ENCODE measurements at regions not wholly inside any gene's neighbourhood (a gene's known extent, or its start where the extent isn't known, plus 50 kb on each side); places are given as distances from the start of the nearest gene placed in this dataset.
"Not testable (repeated sequence)": the region's sequence is repeated elsewhere in the genome, so short reads cannot be mapped to it uniquely, and the experiment has no call there.

DNA sequence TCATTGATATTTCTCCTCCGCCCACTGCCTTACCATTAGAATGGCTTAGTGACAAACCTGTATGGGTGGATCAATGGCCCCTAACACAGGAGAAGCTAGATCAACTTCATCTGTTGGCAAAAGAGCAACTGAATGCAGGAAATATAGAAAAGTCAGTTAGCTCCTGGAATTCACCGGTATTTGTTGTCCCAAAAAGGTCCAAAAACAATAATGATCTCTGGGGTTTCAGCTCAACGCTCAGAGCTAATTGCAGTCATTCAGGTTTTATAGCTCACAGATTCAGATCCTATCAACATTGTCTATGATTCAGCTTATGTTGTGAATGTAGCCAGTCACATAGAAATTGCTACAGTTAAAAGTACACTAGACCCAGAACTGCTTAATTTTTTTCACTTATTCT lies 124.0 kb upstream of the ZCCHC13 start:
- DNase-seq (ENCODE audit: low read depth), result no peak

- DNase-seq (ENCODE audit: low read depth), result no peak
These were observed 124.5 kb upstream of the ZCCHC13 start for GRCh38 chrX:74179499-74179898.

DNA sequence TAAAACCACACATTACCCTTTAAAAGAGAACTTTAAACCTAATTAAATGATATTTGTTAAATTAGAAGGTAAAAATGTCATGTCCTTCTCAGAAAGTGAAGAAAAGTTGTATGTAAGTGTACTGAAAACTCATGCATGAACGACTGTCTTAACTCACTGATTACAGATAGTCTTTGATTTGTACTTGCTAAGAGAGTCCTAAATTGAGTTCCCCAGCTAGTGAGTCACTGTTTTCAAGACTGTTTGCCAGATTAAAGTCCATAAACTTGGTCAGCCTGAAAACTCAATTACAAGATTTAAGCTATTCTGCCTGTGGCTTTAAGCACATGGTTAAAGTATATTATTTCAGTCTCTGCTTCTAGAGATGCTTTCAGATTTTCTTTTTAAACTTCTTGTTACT lies 124.9 kb upstream of the ZCCHC13 start:
- DNase-seq (ENCODE audit: low read depth), result no peak

DNA sequence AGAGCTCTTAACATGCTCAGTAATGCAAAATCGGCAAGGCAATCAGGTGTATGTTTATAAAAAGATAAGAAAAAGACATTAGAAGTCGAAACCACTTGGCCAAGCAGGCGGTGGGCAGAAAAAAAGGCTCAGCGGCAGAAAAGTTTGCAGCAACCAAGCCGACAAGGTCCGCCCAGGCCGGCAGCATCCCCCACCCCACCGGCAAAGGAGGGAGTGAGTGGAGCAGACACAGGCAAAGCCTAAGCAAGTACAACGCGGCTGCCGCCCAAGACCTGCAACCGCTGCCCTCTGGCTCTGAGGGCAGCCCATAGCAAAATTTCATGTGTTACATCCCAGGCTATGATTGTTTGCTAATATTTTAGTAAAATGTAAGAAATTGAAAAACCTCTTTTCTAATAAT lies 125.4 kb upstream of the ZCCHC13 start:
- DNase-seq (ENCODE audit: low read depth), result no peak

DNA sequence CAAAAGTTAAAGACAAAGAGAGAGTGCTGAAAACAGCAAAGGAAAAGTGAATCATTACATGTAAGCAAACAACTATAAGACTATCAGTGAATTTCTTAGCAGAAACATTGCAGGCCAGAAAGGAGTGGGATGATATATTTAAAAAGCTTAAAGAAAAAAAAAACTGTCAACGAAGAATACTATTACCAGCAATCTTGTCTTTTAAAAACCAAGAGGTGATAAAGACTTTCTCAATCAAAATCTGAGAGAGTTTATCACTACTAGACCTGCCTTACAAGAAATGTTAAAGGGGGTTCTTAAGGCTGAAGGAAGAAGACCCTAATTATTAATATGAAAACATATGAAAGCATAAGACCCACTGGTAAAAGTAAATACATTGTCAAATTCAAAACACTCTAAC lies 132.5 kb upstream of the ZCCHC13 start:
- no peak for DNase-seq (ENCODE audit: low read depth)

DNA sequence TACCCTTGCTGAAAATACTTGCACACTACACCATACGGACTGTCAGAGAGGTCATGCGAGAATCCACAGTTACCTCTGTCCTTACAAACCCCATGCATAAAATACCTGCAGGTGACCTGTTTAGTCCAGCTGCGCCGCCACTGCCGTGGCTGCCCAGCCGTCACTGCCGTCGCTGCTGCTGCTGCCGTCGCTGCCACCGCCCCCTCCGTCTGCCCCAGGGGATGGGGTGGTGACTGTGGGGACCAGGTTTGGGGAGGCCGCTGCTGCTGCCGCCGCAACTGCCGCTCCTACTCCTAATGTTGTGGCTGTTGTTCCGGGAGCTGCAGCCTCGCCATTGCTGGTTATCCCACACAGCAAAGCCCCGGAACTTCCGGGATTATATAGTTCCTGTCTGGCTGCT lies 141.8 kb upstream of the ZCCHC13 start:
- no peak for DNase-seq (ENCODE audit: low read depth)

GRCh38 chrX:74160816-74161215 lies 143.2 kb upstream of the ZCCHC13 start:
- no peak for DNase-seq (ENCODE audit: low read depth)

GRCh38 chrX:74160358-74160757 lies 143.6 kb upstream of the ZCCHC13 start:
- no peak for DNase-seq (ENCODE audit: low read depth)

- DNase-seq (ENCODE audit: low read depth), result no peak
These were observed 156.5 kb upstream of the ZCCHC13 start for GRCh38 chrX:74147439-74147838.

- DNase-seq (ENCODE audit: low read depth), result no peak
These were observed 165.0 kb upstream of the ZCCHC13 start for GRCh38 chrX:74138943-74139342.

GRCh38 chrX:74133156-74133796 lies 170.7 kb upstream of the ZCCHC13 start:
- DNase-seq (ENCODE audit: low read depth), result no peak

DNA sequence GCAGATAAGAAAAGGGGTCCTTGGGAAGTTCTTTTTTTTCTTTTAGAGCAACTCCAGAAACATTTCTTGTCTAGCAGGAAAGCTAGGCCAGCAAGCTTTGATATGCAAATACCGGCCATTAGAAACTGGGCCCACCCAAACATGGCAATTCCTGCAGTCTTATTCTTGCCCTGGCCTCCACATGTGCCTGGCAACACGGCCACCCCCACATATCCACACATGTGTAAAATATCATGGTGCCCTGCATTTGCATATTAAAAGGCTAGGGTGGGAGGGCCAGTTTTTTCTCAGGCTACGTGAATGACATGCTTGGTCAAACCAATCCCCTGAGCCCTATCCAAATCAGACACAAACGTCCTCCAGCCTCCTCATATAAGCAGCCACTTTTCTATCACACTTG lies 171.7 kb upstream of the ZCCHC13 start:
- no peak for DNase-seq (ENCODE audit: low read depth)

DNA sequence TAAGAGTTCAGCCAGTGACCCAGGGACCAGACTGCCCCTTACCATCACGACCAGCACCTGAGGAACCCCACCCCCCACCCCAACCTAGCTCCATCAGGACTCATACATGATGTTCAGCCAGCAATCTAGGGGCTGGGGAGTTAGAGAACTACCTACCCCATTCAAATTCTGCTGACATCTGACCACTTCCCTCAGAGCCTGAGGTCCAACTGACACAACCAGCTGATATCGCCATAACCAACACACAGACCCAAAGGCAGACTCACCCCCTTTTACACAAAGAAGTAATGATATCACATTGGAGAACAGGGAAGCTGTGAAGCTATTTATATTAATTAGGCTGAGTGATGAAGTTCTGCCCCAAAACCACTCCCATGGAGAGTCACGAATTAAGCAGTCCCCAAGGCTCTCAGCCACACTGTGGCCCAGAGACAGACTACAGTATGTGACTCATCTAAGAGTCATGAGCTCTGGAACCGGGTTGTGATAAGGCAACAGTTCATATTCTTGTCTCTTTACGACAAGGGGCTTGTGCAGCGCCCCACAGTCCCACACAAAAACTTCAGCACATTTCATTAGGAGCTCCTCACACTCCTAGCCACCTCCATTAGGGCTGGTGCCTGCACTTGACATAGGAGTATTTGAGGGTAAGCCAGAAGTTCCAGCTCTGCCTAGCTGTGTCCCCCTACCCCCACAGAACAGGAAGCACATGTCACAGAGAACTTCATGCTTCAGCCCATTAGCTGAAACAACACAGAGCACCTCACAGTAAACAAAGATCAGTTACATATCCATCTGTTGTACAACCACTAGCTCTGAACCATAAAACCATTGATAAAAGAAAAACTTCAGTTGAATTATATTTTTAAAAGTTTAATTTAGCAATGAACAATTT lies 184.7 kb upstream of the ZCCHC13 start:
- DNase-seq (ENCODE audit: low read depth), result no peak

DNA sequence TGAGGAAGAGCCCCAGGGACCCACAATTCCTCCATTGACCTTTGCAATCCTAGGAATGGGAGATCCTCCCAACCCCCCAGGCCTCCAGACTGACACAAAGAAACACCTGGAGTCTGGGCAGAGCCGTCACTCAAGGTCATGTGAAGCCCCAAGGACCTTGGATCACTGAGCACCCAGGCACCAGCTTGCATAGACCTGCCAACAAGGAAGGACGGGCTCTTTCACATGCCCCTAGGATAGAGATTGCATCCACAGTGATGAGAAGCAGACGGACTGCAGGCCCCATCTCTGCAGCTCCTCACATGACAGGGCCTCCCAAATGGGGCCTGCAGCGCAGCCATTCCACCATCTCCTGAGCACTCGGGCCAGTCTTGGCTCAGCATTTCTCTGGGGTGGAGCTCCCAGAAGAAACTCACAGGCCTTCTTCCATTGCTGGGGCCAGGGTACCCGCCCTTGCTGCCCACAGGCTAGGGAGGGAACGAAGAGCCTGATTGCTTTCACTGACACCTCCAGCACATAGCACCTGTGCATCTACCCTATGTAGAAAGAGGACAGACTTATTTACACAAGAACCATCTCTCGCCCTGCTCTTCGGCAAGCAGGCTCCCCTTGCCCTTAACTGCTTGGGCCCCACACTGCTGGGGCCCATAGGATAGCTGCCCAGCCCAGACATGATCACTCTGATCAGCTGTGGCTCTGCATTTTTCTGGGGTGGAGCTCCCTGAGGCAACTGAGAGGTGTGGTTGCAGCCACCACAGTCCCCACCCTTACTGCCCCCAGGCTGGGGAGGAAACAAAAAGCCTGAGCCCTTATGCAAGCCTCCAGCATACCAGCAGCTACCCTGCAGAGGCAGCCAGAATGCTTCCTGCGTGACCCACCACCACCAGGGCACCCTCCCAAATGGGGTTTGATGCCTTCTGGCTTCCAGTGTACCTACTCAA lies 185.7 kb upstream of the ZCCHC13 start:
- no peak for DNase-seq (ENCODE audit: low read depth)

DNA sequence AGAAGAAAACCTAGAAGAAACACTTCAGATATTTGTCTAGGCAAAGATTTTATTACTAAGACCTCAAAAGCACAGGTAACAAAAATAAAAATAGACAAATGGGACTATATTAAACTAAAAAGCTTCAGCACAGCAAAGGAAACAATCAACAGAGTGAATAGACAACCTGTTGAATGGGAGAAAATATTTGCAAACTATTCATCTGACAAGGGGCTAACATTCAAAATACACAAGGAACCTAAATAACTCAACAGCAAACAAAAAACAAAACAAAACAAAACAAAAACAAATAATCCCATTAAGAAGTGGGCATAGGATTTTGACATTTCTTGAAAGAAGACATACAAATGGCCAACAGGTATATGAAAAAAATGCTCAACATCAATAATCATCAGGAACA lies 192.7 kb upstream of the ZCCHC13 start:
- no peak for DNase-seq (ENCODE audit: low read depth)

GRCh38 chrX:74107666-74108065 lies 196.3 kb upstream of the ZCCHC13 start:
- DNase-seq (ENCODE audit: low read depth), result no peak

- no peak for DNase-seq (ENCODE audit: low read depth)
These were observed 199.5 kb upstream of the ZCCHC13 start for GRCh38 chrX:74104356-74105015.

GRCh38 chrX:74098407-74098806 lies 205.6 kb upstream of the ZCCHC13 start:
- DNase-seq (ENCODE audit: low read depth), result not testable (repeated sequence)

- DNase-seq (ENCODE audit: low read depth), result no peak
These were observed 213.9 kb upstream of the ZCCHC13 start for GRCh38 chrX:74090049-74090448.

DNA sequence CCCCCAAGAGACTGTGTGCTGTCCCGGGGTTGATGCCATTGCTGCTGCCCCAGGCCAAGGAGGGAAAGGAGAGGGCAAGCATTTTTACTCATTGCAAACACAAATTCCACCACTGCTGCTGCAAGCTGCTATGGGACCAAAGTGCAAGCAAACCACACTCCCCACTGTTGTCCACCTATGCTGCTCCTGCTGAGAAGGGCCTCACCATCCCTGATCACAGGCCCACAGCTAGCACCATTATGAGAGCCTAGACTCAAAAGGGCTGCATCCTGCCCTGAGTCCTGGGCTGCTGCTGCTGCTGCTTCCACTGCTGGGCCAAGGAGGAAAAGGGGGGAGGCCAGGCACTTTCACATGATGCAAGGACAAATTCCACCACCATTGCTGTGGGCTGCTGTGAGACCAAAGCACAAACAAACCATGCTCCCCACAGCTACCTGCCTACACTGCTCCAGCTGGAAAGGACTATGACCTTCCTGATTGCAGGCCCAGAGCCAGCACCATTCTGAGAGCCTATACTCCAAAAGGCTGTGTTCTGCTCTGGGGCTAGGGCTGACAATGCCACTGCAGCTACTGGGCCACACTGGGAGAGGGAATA lies 218.2 kb upstream of the ZCCHC13 start:
- no peak for DNase-seq (ENCODE audit: low read depth)

DNA sequence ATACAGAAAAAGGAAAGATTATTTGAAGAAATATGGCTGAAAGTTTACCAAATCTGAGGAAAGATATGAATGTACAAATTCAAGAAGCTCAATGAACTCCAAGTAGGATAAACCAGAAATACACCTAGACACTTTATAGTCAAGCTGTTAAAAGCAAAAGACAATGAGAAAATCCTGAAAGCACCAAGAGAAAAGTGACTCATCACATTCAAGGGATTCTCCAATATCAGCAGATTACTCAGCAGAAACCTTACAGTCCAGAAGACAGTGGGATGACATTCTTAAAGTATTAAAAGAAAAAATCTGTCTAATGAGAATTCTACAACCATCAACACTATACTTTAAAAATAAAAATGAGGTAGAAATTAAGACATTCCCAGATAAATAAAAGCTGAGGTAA lies 223.8 kb upstream of the ZCCHC13 start:
- no peak for DNase-seq (ENCODE audit: low read depth)

Data from activated T-cell treated with anti-CD3 and anti-CD28 coated beads for 48 hours (primary cell).